Heart left ventricle (tissue), 16 donors: ENCODE measurements at regions not wholly inside any gene's neighbourhood (a gene's known extent, or its start where the extent isn't known, plus 50 kb on each side); places are given as distances from the start of the nearest gene placed in this dataset.
A peak's percentile ranks its signal among the peaks of the same experiment; 100 is the strongest.

Experiments used
- ATAC-seq, 4 donors: fragments of 200-7000 bp; cut with Tn5 transposase; one replicate each; pipeline ENCODE4 v1.9.1; 2020 to 2022; ENCODE audit warnings: moderate library complexity in 4 of 4, mild to moderate bottlenecking in 3 of 4, moderate number of reproducible peaks in 1 of 4
- DNase-seq, 5 donors: peaks; one replicate each; pipeline ENCODE4 v3.0.0-alpha.2; 2020
- H3K27ac ChIP-seq, 12 donors: fragments of 200-600 bp; sonication (generic) in 4 of 12; one replicate each; pipeline versions ENCODE4 v1.5.0 to v1.8.0; 2016 to 2022; ENCODE audit warnings: mild to moderate bottlenecking in 2 of 12
- H3K27me3 ChIP-seq, 9 donors: fragments of 200-600 bp; sonication (generic) in 2 of 9; one replicate each; pipeline versions ENCODE4 v1.5.1 to v1.8.0; 2016 to 2022; ENCODE audit warnings: mild to moderate bottlenecking in 3 of 9
- H3K36me3 ChIP-seq, 9 donors: fragments of 200-600 bp; sonication (generic) in 2 of 9; one replicate each; pipeline versions ENCODE4 v1.5.0 to v1.8.0; 2018 to 2022; ENCODE audit warnings: mild to moderate bottlenecking in 2 of 9
- H3K4me1 ChIP-seq, 12 donors: fragments of 200-600 bp; sonication (generic) in 4 of 12; one replicate each; pipeline versions ENCODE4 v1.5.0 to v1.8.0; 2016 to 2022; ENCODE audit warnings: mild to moderate bottlenecking in 3 of 12
- H3K4me3 ChIP-seq, 12 donors: fragments of 200-600 bp; sonication (generic) in 4 of 12; one replicate each; pipeline versions ENCODE4 v1.5.0 to v1.8.0; 2017 to 2022; ENCODE audit warnings: mild to moderate bottlenecking in 9 of 12, moderate library complexity in 4 of 12
- H3K9me3 ChIP-seq, 12 donors: fragments of 200-600 bp; sonication (generic) in 4 of 12; one replicate each; pipeline versions ENCODE4 v1.5.0 to v1.8.0; 2016 to 2022; ENCODE audit warnings: mild to moderate bottlenecking in 1 of 12
- POLR2A ChIP-seq, 2 donors: fragments of 450-650 bp; IDR thresholded peaks; one replicate each; pipeline ENCODE4 v1.6.1; 2017; ENCODE audit warnings: antibody characterized with exemption in 2 of 2, mild to moderate bottlenecking in 2 of 2, moderate library complexity in 2 of 2
- WGBS, 4 donors: extraction: QIAGEN DNeasy Blood & Tissue Kit in 2 of 4; methylation state at CpG; one replicate each; pipeline versions ENCODE4 v1.1.5 to v1.1.7; 2013 to 2018; 5-methylcytosine and 5-hydroxymethylcytosine counted together
- intact Hi-C, 10 donors: fragments of 100-400 bp; cut with DNase I; formaldehyde crosslinking; loops; one replicate each; pipeline versions ENCODE4 v1.11.1 to v1.14.2; 2022
- TF ChIP-seq, protein P1 (sequence below), 12 donors: fragments of 200-600 bp; sonication (generic) in 4 of 12; IDR thresholded peaks; one replicate each; pipeline versions ENCODE4 v1.5.0 to v1.8.0; 2018 to 2022; ENCODE audit warnings: antibody characterized with exemption in 12 of 12, mild to moderate bottlenecking in 5 of 12
- donor health status: ischemic (EF 13 %, LVEDD 7.1; RV severe dilation, severe dysfunction).
- donor health status: healthy with polysubstance abuse.
- donor health status: DM: no; HTN: yes; CAD: no.
- donor health status: DM: no; HTN: no; CAD: no.
- donor health status: ischemic (EF 25% LVEDD 6.9; RV normal size, moderate dysfunction).
- donor health status: ischemic (EF 25% LVEDD 5.7; RV mildly dilated, moderate dysfunction).
- donor health status: healthy.
- donor health status: DM: yes; HTN: yes; CAD: no.
- donor health status: ischemic (EF 35%, LVEDD 5.7; RV mildly dilated, moderate dysfunction).
- donor health status: nonischemic (EF 11% LVEDD 7.7; RV severe dilation, severe dysfunction).
- donor health status: DM: yes; HTN: yes; CAD: no.
- donor health status: PGD.
- donor health status: ischemic (EF 29% LVEDD 5.4; RV normal size, mild dysfunction).
- donor health status: nonischemic (EF 23%, LVEDD 6.1; RV moderate dilation, normal function).

DNA sequence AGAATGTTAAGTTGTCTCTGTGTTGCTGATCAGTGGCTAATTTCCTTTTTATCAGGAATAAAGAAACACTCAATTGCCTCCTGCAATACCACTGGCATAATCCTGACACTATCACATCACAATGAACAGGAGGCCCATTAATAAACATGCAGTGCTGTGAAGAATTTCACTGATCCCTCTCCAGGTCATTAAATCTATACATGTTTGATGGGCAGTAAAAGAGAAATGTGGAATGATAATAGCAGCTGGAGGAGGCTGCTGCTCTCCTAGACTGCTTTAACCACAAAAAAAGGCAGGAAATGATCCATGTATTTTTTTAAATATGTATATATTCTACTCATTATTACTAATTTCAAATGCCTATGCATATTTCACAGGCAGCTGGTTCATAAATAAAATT is 202.1 kb downstream of the CENPC start:
- ATAC-seq (no peak), DNase-seq (no peak)
- Histone ChIP-seq H3K36me3 (no peaks in the 10 kb centered on the region), H3K27ac (no peak overlapping the region), H3K9me3 (no peaks in the 10 kb centered on the region), H3K4me1 (no peaks in the 10 kb centered on the region), H3K27me3 (no peaks in the 10 kb centered on the region), H3K4me3 (no peak overlapping the region)
- no peak for TF ChIP-seq POLR2A (IDR thresholded peaks at IDR 0.05)
- TF ChIP-seq, protein P1, sequence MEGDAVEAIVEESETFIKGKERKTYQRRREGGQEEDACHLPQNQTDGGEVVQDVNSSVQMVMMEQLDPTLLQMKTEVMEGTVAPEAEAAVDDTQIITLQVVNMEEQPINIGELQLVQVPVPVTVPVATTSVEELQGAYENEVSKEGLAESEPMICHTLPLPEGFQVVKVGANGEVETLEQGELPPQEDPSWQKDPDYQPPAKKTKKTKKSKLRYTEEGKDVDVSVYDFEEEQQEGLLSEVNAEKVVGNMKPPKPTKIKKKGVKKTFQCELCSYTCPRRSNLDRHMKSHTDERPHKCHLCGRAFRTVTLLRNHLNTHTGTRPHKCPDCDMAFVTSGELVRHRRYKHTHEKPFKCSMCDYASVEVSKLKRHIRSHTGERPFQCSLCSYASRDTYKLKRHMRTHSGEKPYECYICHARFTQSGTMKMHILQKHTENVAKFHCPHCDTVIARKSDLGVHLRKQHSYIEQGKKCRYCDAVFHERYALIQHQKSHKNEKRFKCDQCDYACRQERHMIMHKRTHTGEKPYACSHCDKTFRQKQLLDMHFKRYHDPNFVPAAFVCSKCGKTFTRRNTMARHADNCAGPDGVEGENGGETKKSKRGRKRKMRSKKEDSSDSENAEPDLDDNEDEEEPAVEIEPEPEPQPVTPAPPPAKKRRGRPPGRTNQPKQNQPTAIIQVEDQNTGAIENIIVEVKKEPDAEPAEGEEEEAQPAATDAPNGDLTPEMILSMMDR (IDR thresholded peaks at IDR 0.05): no peak
- intact Hi-C loops: no loop called here

DNA sequence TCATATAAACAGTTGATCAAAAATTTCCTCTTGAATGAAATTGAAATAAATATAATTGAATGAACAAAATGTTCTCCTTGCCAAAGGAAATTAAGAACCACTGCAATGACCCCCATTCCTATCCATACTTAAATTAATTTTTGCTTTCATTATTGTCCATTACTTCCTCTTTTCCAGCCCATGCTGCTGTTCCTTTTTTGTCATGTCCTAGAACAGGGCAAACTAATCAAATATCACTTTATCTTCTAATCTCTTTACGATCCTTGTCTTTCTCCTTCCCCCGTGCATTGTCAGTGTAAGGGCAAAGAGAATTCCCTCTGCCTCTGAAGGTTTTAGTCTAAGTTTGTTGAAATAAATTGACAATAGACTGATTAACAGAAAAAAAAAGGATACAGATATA is 203.0 kb downstream of the CENPC start:
- WGBS, 4 donors: 32 to 50% (median 38%) methylated on average over 2 of the region's 2 CpGs
- DNase-seq (no peak), ATAC-seq (no peak)
- intact Hi-C loops: no loop called here
- Histone ChIP-seq H3K9me3 (no peaks in the 10 kb centered on the region), H3K36me3 (no peaks in the 10 kb centered on the region), H3K4me1 (no peaks in the 10 kb centered on the region), H3K27me3 (no peaks in the 10 kb centered on the region), H3K27ac (no peak overlapping the region), H3K4me3 (no peak overlapping the region)
- TF ChIP-seq, protein P1 (IDR thresholded peaks at IDR 0.05): no peak
- TF ChIP-seq POLR2A (IDR thresholded peaks at IDR 0.05): no peak

DNA sequence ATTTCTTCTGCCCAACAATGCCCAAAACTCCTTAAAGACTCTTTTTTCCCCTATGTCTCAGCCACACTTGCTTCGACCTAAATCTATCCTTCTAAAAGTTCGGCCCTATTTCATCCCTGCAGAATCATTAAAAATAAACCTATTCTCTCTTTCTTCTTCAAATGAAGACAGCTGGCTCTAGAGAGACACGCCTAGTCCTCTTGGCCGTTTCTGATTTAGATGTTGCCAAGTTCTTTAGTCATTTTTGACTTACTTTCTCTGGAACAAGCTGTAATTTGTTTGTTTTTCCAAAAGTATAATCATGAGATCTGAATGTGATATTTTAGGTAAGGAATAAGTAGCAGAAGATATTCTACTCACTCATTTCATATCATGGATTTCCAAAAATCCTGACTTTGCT is 211.6 kb downstream of the CENPC start:
- no peak for TF ChIP-seq POLR2A (IDR thresholded peaks at IDR 0.05)
- TF ChIP-seq, protein P1 (IDR thresholded peaks at IDR 0.05): no peak
- Histone ChIP-seq H3K9me3 (no peaks in the 10 kb centered on the region), H3K4me3 (no peak overlapping the region), H3K4me1 (no peaks in the 10 kb centered on the region), H3K27ac (no peak overlapping the region), H3K36me3 (no peaks in the 10 kb centered on the region), H3K27me3 (peaks cover 0 to 3% (median 0%) of the 10 kb centered on the region in 9 donors)
- DNase-seq (no peak), ATAC-seq (peak in 1 of 4 donors; percentile 65)
- intact Hi-C loops: no loop called here
- 57 to 67% (median 65%) methylated on average over 4 of the region's 4 CpGs for WGBS, 4 donors

DNA sequence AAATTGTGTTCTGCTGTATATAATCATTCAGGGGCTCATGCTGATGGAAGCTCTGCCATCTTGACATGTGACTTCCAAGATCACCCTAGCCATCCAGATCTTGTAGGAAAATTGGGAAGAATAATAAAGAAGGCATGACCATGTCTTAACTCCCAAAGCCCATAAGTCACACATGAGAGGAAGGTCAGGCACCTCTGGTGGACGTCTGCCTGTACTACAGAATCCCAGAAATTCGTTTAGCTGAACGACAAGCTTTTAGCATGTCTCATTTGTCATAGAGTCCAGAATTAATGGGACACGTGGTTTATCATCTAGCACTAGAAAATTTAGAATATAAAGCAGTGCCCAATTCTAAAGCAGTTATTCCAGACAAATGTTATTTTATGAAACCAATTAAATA is 212.7 kb downstream of the CENPC start:
- TF ChIP-seq POLR2A (IDR thresholded peaks at IDR 0.05): no peak
- TF ChIP-seq, protein P1 (IDR thresholded peaks at IDR 0.05): peak in 2 of 12 donors; percentile 10 to 13
- no peaks in the 10 kb centered on the region for H3K36me3 ChIP-seq
- ATAC-seq: no peak
- no peak overlapping the region for H3K4me3 ChIP-seq
- H3K27ac ChIP-seq: no peak overlapping the region
- no peak for DNase-seq
- intact Hi-C loops: no loop called here
- H3K27me3 ChIP-seq: peaks cover 0 to 8% (median 0%) of the 10 kb centered on the region in 9 donors
- 10 to 39% (median 20%) methylated on average over 4 of the region's 4 CpGs for WGBS, 4 donors
- H3K4me1 ChIP-seq: no peaks in the 10 kb centered on the region
- no peaks in the 10 kb centered on the region for H3K9me3 ChIP-seq
